Neural progenitor cell (in vitro differentiated cells): ENCODE measurements at regions not wholly inside any gene's neighbourhood (a gene's known extent, or its start where the extent isn't known, plus 50 kb on each side); places are given as distances from the start of the nearest gene placed in this dataset.

Source experiments
- CTCF ChIP-seq: fragments of 200-600 bp; sonication (generic); IDR thresholded peaks from 2 replicates; pipeline ENCODE4 v1.5.1; 2017; ENCODE audit warnings: antibody characterized with exemption, mild to moderate bottlenecking
- EZH2 ChIP-seq: fragments of 200-600 bp; sonication (generic); IDR thresholded peaks from 2 replicates; pipeline ENCODE4 v1.6.1; 2017; ENCODE audit warnings: antibody characterized with exemption, mild to moderate bottlenecking, moderate library complexity
- EZH2phosphoT487 ChIP-seq: fragments of 200-600 bp; sonication (generic); IDR thresholded peaks from 2 replicates; pipeline ENCODE4 v1.6.1; 2017; ENCODE audit warnings: antibody characterized with exemption

GRCh38 chr5:23289162-23289561 lies 218.2 kb upstream of the PRDM9 start:
- TF ChIP-seq CTCF (no peak), EZH2 (no peak), EZH2phosphoT487 (no peak)
